ENCODE measurements at regions not wholly inside any gene's neighbourhood (a gene's known extent, or its start where the extent isn't known, plus 50 kb on each side); places are given as distances from the start of the nearest gene placed in this dataset.
A peak's percentile ranks its signal among the peaks of the same experiment; 100 is the strongest.

- no peak for TF ChIP-seq TARDBP (IDR thresholded peaks at IDR 0.05)
- DNase-seq (ENCODE audit: extremely low spot score): peak; percentile 12
- ChIA-PET POLR2A (no interaction called here), CTCF (interaction anchor here (0.6 kb wide), 1 partner anchor 220 kb away, joined by 8 read pairs; no protein-coding TSS in a partner anchor)
Measured at GRCh38 chrX:30504309-30504708, 73.3 kb downstream of the TASL start.

- POLR2A ChIA-PET: no interaction called here
- CTCF ChIA-PET: no interaction called here
- TF ChIP-seq FOXA1 (IDR thresholded peaks at IDR 0.05) (no peak), NFRKB (IDR thresholded peaks at IDR 0.05) (no peak), TARDBP (IDR thresholded peaks at IDR 0.05) (no peak), ZNF384 (IDR thresholded peaks at IDR 0.05) (no peak)
- DNase-seq (ENCODE audit: extremely low spot score): no peak
Measured at GRCh38 chrX:30495468-30495867, 82.1 kb downstream of the TASL start.

GRCh38 chrX:30493348-30493747, 84.2 kb downstream of the TASL start:
- no peak for DNase-seq (ENCODE audit: extremely low spot score)
- no peak for TF ChIP-seq NFRKB (IDR thresholded peaks at IDR 0.05)
- CTCF ChIA-PET: no interaction called here
- POLR2A ChIA-PET: no interaction called here

- no peak for TF ChIP-seq NFRKB (IDR thresholded peaks at IDR 0.05)
- no peak for TF ChIP-seq FOXK2 (IDR thresholded peaks at IDR 0.05)
- TF ChIP-seq PKNOX1 (IDR thresholded peaks at IDR 0.05): no peak
- no peak for TF ChIP-seq ELF4 (IDR thresholded peaks at IDR 0.05)
- no peak for TF ChIP-seq LEF1 (IDR thresholded peaks at IDR 0.05; ENCODE audit: borderline replicate concordance)
- no peak for TF ChIP-seq TARDBP (IDR thresholded peaks at IDR 0.05)
- no peak for TF ChIP-seq ZNF384 (IDR thresholded peaks at IDR 0.05)
- ChIA-PET POLR2A (no interaction called here), CTCF (interaction anchor here (0.7 kb wide), 1 partner anchor 423 kb away, joined by 3 read pairs; no protein-coding TSS in a partner anchor)
- DNase-seq (ENCODE audit: extremely low spot score): no peak
Measured at GRCh38 chrX:30489323-30489722, 88.2 kb downstream of the TASL start.

GRCh38 chrX:30488092-30488491, 89.5 kb downstream of the TASL start:
- peak; percentile 11 for DNase-seq (ENCODE audit: extremely low spot score)
- POLR2A ChIA-PET: no interaction called here
- CTCF ChIA-PET: no interaction called here
- TF ChIP-seq FOXK2 (IDR thresholded peaks at IDR 0.05) (no peak), NFRKB (IDR thresholded peaks at IDR 0.05) (no peak), HDGF (IDR thresholded peaks at IDR 0.05; ENCODE audit: borderline replicate concordance) (no peak), SP1 (IDR thresholded peaks at IDR 0.05) (no peak), ZNF384 (IDR thresholded peaks at IDR 0.05) (no peak), ELF4 (IDR thresholded peaks at IDR 0.05) (no peak), PKNOX1 (IDR thresholded peaks at IDR 0.05) (no peak), CTBP1 (IDR thresholded peaks at IDR 0.05; ENCODE audit: borderline replicate concordance) (no peak), FOXA1 (IDR thresholded peaks at IDR 0.05) (no peak), LEF1 (IDR thresholded peaks at IDR 0.05; ENCODE audit: borderline replicate concordance) (no peak), FOXM1 (IDR thresholded peaks at IDR 0.05; ENCODE audit: borderline replicate concordance) (no peak), L3MBTL2 (conservative IDR thresholded peaks at IDR 0.05) (no peak), SUZ12 (IDR thresholded peaks at IDR 0.05) (no peak), BHLHE40 (IDR thresholded peaks at IDR 0.05; ENCODE audit: borderline replicate concordance) (no peak), ARNT (IDR thresholded peaks at IDR 0.05) (no peak)

GRCh38 chrX:30483996-30484395, 93.6 kb downstream of the TASL start:
- ChIA-PET CTCF (no interaction called here), POLR2A (no interaction called here)
- TF ChIP-seq CTBP1 (IDR thresholded peaks at IDR 0.05; ENCODE audit: borderline replicate concordance): no peak
- TF ChIP-seq SP1 (IDR thresholded peaks at IDR 0.05): no peak
- TF ChIP-seq NFRKB (IDR thresholded peaks at IDR 0.05): no peak
- no peak for TF ChIP-seq BHLHE40 (IDR thresholded peaks at IDR 0.05; ENCODE audit: borderline replicate concordance)
- TF ChIP-seq FOXA1 (IDR thresholded peaks at IDR 0.05): no peak
- no peak for TF ChIP-seq ELF4 (IDR thresholded peaks at IDR 0.05)
- no peak for TF ChIP-seq L3MBTL2 (conservative IDR thresholded peaks at IDR 0.05)
- TF ChIP-seq FOXK2 (IDR thresholded peaks at IDR 0.05): no peak
- TF ChIP-seq FOXM1 (IDR thresholded peaks at IDR 0.05; ENCODE audit: borderline replicate concordance): no peak
- TF ChIP-seq SUZ12 (IDR thresholded peaks at IDR 0.05): no peak
- TF ChIP-seq HDGF (IDR thresholded peaks at IDR 0.05; ENCODE audit: borderline replicate concordance): no peak
- DNase-seq (ENCODE audit: extremely low spot score): no peak

- ChIA-PET POLR2A (no interaction called here), CTCF (no interaction called here)
- no peak for DNase-seq (ENCODE audit: extremely low spot score)
- no peak for TF ChIP-seq PKNOX1 (IDR thresholded peaks at IDR 0.05)
- TF ChIP-seq FOXM1 (IDR thresholded peaks at IDR 0.05; ENCODE audit: borderline replicate concordance): no peak
- TF ChIP-seq CTBP1 (IDR thresholded peaks at IDR 0.05; ENCODE audit: borderline replicate concordance): no peak
- no peak for TF ChIP-seq ZNF384 (IDR thresholded peaks at IDR 0.05)
- no peak for TF ChIP-seq HDGF (IDR thresholded peaks at IDR 0.05; ENCODE audit: borderline replicate concordance)
- no peak for TF ChIP-seq FOXA1 (IDR thresholded peaks at IDR 0.05)
- TF ChIP-seq LEF1 (IDR thresholded peaks at IDR 0.05; ENCODE audit: borderline replicate concordance): no peak
- no peak for TF ChIP-seq ARNT (IDR thresholded peaks at IDR 0.05)
- TF ChIP-seq BHLHE40 (IDR thresholded peaks at IDR 0.05; ENCODE audit: borderline replicate concordance): no peak
- TF ChIP-seq FOXK2 (IDR thresholded peaks at IDR 0.05): no peak
- no peak for TF ChIP-seq TARDBP (IDR thresholded peaks at IDR 0.05)
- TF ChIP-seq SP1 (IDR thresholded peaks at IDR 0.05): no peak
- TF ChIP-seq NFRKB (IDR thresholded peaks at IDR 0.05): no peak
- no peak for TF ChIP-seq SUZ12 (IDR thresholded peaks at IDR 0.05)
Measured at GRCh38 chrX:30468471-30468870, 109.1 kb downstream of the TASL start.

All from HEK293T (cell line).